ENCODE measurements at regions not wholly inside any gene's neighbourhood (a gene's known extent, or its start where the extent isn't known, plus 50 kb on each side); places are given as distances from the start of the nearest gene placed in this dataset.

DNA sequence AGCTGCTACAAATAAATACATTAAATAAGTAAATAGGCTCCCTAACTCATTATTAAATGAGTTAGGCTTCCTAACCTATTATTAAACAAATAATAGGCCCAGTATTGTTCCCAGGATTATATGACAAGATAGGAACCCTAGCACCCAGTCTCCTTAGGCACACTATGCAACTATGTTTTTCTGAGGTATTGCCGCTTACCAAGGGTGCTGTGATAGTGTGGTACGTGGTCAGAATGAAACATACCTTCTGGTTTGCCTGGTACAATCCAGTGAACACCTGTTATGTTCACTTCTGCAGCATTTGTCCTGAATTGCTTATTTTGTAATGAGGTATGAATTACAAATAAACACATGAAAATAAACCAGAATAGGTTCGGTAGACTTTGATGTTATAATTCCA lies 375.6 kb upstream of the GBE1 start:
- DNase-seq (no peak), FAIRE-seq (no peak)
- no peaks in the 10 kb centered on the region for H3K4me1 ChIP-seq (ENCODE audit: control insufficient read depth in 2 of 3, insufficient read depth in 2 of 3, low read depth in 1 of 3, low read length in 3 of 3)
- H3K9me3 ChIP-seq (ENCODE audit: control insufficient read depth in 2 of 3, insufficient read depth in 1 of 3, low read length in 3 of 3) = no peaks in the 10 kb centered on the region
- H3K9ac ChIP-seq (ENCODE audit: low read length in 3 of 3) = no peak overlapping the region
- intact Hi-C loops (cut with DNase I) = no loop called here
- H3K4me3 ChIP-seq (ENCODE audit: low read length in 3 of 3) = no peak overlapping the region
- no peak overlapping the region for H3K27ac ChIP-seq (ENCODE audit: low read depth in 2 of 2, low read length in 2 of 2)
- H3K36me3 ChIP-seq (ENCODE audit: control insufficient read depth in 2 of 3, insufficient read depth in 3 of 3, low read length in 3 of 3) = no peaks in the 10 kb centered on the region
- TF ChIP-seq, protein P1, sequence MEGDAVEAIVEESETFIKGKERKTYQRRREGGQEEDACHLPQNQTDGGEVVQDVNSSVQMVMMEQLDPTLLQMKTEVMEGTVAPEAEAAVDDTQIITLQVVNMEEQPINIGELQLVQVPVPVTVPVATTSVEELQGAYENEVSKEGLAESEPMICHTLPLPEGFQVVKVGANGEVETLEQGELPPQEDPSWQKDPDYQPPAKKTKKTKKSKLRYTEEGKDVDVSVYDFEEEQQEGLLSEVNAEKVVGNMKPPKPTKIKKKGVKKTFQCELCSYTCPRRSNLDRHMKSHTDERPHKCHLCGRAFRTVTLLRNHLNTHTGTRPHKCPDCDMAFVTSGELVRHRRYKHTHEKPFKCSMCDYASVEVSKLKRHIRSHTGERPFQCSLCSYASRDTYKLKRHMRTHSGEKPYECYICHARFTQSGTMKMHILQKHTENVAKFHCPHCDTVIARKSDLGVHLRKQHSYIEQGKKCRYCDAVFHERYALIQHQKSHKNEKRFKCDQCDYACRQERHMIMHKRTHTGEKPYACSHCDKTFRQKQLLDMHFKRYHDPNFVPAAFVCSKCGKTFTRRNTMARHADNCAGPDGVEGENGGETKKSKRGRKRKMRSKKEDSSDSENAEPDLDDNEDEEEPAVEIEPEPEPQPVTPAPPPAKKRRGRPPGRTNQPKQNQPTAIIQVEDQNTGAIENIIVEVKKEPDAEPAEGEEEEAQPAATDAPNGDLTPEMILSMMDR (IDR thresholded peaks at IDR 0.05; ENCODE audit: borderline replicate concordance, extremely low read depth, insufficient read depth) = no peak
- no peaks in the 10 kb centered on the region for H3K27me3 ChIP-seq (ENCODE audit: control insufficient read depth, insufficient read depth, low read length)

DNA sequence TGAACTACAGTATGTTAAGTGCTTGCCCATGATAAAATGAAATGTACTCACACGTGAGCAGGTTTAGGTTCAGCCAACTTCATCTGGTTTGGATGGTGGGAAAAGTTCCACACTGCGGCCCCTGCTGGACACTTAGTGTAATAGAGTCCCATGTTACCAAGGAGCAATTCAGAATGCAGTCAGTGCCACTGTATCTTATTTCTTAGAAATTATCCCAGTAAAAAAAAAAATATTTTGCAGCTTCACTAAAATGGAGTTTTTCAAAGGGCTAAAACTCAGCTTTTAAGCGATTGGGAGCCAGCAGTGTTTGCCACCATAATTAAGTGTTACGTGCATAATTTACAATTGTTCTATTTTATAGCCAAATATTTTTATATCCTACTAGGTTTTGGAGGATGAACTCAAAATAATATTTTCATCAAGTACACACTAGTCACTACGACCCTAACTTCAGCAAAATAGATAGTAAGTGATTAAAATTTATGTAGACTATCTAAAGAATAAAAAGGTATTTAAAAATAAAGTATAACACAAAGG lies 371.7 kb upstream of the GBE1 start:
- Histone ChIP-seq H3K9ac (ENCODE audit: low read length in 3 of 3) (no peak overlapping the region), H3K27me3 (ENCODE audit: control insufficient read depth, insufficient read depth, low read length) (no peaks in the 10 kb centered on the region), H3K4me1 (ENCODE audit: control insufficient read depth in 2 of 3, insufficient read depth in 2 of 3, low read depth in 1 of 3, low read length in 3 of 3) (no peaks in the 10 kb centered on the region), H3K9me3 (ENCODE audit: control insufficient read depth in 2 of 3, insufficient read depth in 1 of 3, low read length in 3 of 3) (no peaks in the 10 kb centered on the region), H3K27ac (ENCODE audit: low read depth in 2 of 2, low read length in 2 of 2) (no peak overlapping the region), H3K4me3 (ENCODE audit: low read length in 3 of 3) (no peak overlapping the region), H3K36me3 (ENCODE audit: control insufficient read depth in 2 of 3, insufficient read depth in 3 of 3, low read length in 3 of 3) (no peaks in the 10 kb centered on the region)
- FAIRE-seq (peak; percentile 69), DNase-seq (peak in 4 of 5 donors; percentile 56 to 79 (median 63))
- intact Hi-C loops (cut with DNase I) = no loop called here
- TF ChIP-seq, protein P1 (IDR thresholded peaks at IDR 0.05; ENCODE audit: borderline replicate concordance, extremely low read depth, insufficient read depth) = peak; percentile 80

DNA sequence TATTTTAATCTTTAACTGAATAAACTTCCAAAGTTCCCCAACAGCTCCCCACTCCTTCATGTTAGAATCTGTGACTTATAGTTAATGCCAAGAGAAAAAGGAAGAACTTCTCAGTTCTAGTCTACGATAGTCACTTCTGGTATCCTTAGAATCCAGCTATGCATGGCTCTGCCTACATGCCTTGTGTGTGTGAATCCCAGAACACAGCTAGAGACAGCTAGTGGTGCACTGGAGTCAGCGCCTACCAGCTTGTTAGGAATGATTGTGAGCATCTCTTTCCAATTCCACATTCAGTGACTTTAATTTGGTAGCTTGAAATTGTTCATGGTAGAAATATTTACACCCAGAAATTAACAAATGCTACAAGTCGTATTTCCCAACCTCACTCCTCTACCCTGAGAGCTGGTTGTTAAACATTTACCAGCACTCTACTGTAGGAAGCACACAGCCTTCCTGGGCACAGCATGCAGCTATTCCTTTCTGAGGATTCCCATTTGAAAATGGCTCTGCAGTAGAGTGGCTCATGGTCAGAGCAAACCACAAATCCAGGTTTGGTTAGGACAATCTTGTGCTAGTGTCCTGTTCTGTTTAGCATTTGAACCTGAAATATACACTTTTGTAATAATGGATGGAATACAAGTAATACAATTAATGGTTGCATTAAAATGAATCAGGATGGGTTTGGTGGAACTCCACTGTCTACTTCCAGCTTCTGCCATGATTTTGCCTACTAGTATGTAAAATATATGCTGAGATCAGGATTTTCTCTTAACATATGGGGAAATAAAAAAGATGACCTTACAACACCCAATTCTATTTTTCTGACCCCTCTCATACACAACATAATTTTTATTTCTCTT lies 371.0 kb upstream of the GBE1 start:
- intact Hi-C loops (cut with DNase I) = no loop called here
- TF ChIP-seq, protein P1 (IDR thresholded peaks at IDR 0.05; ENCODE audit: borderline replicate concordance, extremely low read depth, insufficient read depth) = no peak
- no peak for FAIRE-seq

More for the DNA sequence above, 371.0 kb upstream of the GBE1 start:
- H3K4me3 ChIP-seq (ENCODE audit: low read length in 3 of 3) = no peak overlapping the region
- H3K27ac ChIP-seq (ENCODE audit: low read depth in 2 of 2, low read length in 2 of 2) = no peak overlapping the region
- H3K4me1 ChIP-seq (ENCODE audit: control insufficient read depth in 2 of 3, insufficient read depth in 2 of 3, low read depth in 1 of 3, low read length in 3 of 3) = no peaks in the 10 kb centered on the region
- DNase-seq = peak in 2 of 5 donors; percentile 10 to 12
- H3K27me3 ChIP-seq (ENCODE audit: control insufficient read depth, insufficient read depth, low read length) = no peaks in the 10 kb centered on the region
- H3K9ac ChIP-seq (ENCODE audit: low read length in 3 of 3) = no peak overlapping the region
- no peaks in the 10 kb centered on the region for H3K9me3 ChIP-seq (ENCODE audit: control insufficient read depth in 2 of 3, insufficient read depth in 1 of 3, low read length in 3 of 3)
- H3K36me3 ChIP-seq (ENCODE audit: control insufficient read depth in 2 of 3, insufficient read depth in 3 of 3, low read length in 3 of 3) = no peaks in the 10 kb centered on the region
